HCT116 (cell line): ENCODE measurements at regions not wholly inside any gene's neighbourhood (a gene's known extent, or its start where the extent isn't known, plus 50 kb on each side); places are given as distances from the start of the nearest gene placed in this dataset.

Experiments
- ATAC-seq: fragments of 200-7000 bp; cut with Tn5 transposase; 2 replicates; pipeline ENCODE4 v1.9.1; 2020; ENCODE audit warnings: mild to moderate bottlenecking, moderate library complexity
- BruUV-seq: library from RNA; stranded (reverse); fragments of 400-500 nt; replicated peaks from 2 replicates; lab custom pipeline; 2021; lab: Mats Ljungman, UMichigan
- CTCF ChIA-PET: fragments of 300-600 bp; sonication (Branson Sonifier 250); formaldehyde crosslinking; loops from one replicate; lab custom pipeline; 2021; ENCODE audit warnings: antibody characterized with exemption; lab: Charles Lee
- POLR2A ChIA-PET: fragments of 300-600, 350-600 bp; sonication (Branson Sonifier 250); formaldehyde crosslinking; loops from one replicate; lab custom pipeline; 2021; ENCODE audit warnings: antibody characterized with exemption; lab: Charles Lee
- RAD21 ChIA-PET, 2 experiments: fragments of 300-600 bp; sonication (Branson Sonifier 250); formaldehyde crosslinking; loops; one replicate each; lab custom pipeline; 2023; ENCODE audit warnings: low total read pairs in 2 of 2; ENCODE audit not compliant: uncharacterized antibody in 2 of 2, unreplicated experiment in 2 of 2, low non-redundant PET in 1 of 2; lab: Charles Lee
- DNase-seq: peaks from one replicate; pipeline ENCODE4 v3.0.0-alpha.2; 2010; ENCODE audit warnings: low read depth, low spot score
- H2AFZ ChIP-seq: fragments of 200-600 bp; shearing (Covaris generic), sonication (generic); 2 replicates; pipeline ENCODE4 v1.6.1; 2017; ENCODE audit warnings: low read depth, mixed run types, mixed read lengths, antibody characterized with exemption, low read length; ENCODE audit not compliant: poor library complexity, severe bottlenecking
- H3K27ac ChIP-seq: 2 replicates; pipeline ENCODE4 v1.5.1; 2012; ENCODE audit warnings: low read depth, low read length
- H3K27me3 ChIP-seq: fragments of 200-600 bp; sonication (generic); 2 replicates; pipeline ENCODE4 v1.6.1; 2016; ENCODE audit warnings: mixed run types, low read length, mixed read lengths; ENCODE audit not compliant: insufficient read depth
- H3K36me3 ChIP-seq, 2 experiments: fragments of 200-500 bp in 1 of 2; fragments of 200-600 bp in 1 of 2; sonication (Bioruptor generic) in 1 of 2; sonication (generic) in 1 of 2; 2 replicates each; pipeline versions ENCODE4 v1.5.1 to v1.6.1; 2014 to 2016; ENCODE audit warnings: low read length in 2 of 2, inconsistent platforms in 1 of 2, mixed read lengths in 1 of 2, mixed run types in 1 of 2; ENCODE audit not compliant: insufficient read depth in 2 of 2, control insufficient read depth in 1 of 2
- H3K4me1 ChIP-seq, 2 experiments: fragments of 200-600 bp in 1 of 2; sonication (generic) in 1 of 2; 2 replicates each; pipeline versions ENCODE4 v1.5.1 to v1.6.1; 2012 to 2017; ENCODE audit warnings: low read length in 2 of 2, inconsistent platforms in 1 of 2, mild to moderate bottlenecking in 1 of 2, mixed read lengths in 1 of 2, mixed run types in 1 of 2, moderate library complexity in 1 of 2; ENCODE audit not compliant: insufficient read depth in 2 of 2, control insufficient read depth in 1 of 2
- H3K4me2 ChIP-seq: fragments of 200-600 bp; sonication (generic); 2 replicates; pipeline ENCODE4 v1.6.1; 2017; ENCODE audit warnings: mixed run types, low read length, mixed read lengths
- H3K4me3 ChIP-seq, 2 experiments: fragments of 200-600 bp in 1 of 2; sonication (generic) in 1 of 2; replicated peaks in 1 of 2; 2 replicates each; pipeline ENCODE4 v1.5.1; 2011 to 2016; ENCODE audit warnings: low read length in 2 of 2, control low read depth in 1 of 2, low read depth in 1 of 2, mild to moderate bottlenecking in 1 of 2, mixed read lengths in 1 of 2, mixed run types in 1 of 2
- H3K79me2 ChIP-seq: fragments of 200-600 bp; sonication (generic); 2 replicates; pipeline ENCODE4 v1.6.1; 2017; ENCODE audit warnings: mild to moderate bottlenecking, mixed run types, low read length, moderate library complexity, mixed read lengths; ENCODE audit not compliant: insufficient read depth
- H3K9ac ChIP-seq: fragments of 200-600 bp; sonication (generic); 2 replicates; pipeline ENCODE4 v1.6.1; 2016; ENCODE audit warnings: low read length, mixed read lengths
- H3K9me2 ChIP-seq: fragments of 200-600 bp; sonication (generic), shearing (Covaris generic); 2 replicates; pipeline ENCODE4 v1.6.1; 2017; ENCODE audit warnings: mixed run types, mild to moderate bottlenecking, moderate library complexity; ENCODE audit not compliant: insufficient read depth
- H3K9me3 ChIP-seq, 2 experiments: fragments of 200-500 bp in 1 of 2; fragments of 200-600 bp in 1 of 2; sonication (Bioruptor generic) in 1 of 2; sonication (generic) in 1 of 2; 2 replicates each; pipeline ENCODE4 v1.6.1; 2014 to 2017; ENCODE audit warnings: low read length in 2 of 2, mixed read lengths in 2 of 2, inconsistent platforms in 1 of 2, low read depth in 1 of 2, mild to moderate bottlenecking in 1 of 2, mixed run types in 1 of 2, moderate library complexity in 1 of 2; ENCODE audit not compliant: control insufficient read depth in 1 of 2, insufficient read depth in 1 of 2
- H4K20me1 ChIP-seq: fragments of 200-600 bp; sonication (generic), shearing (Covaris generic); 2 replicates; pipeline ENCODE4 v1.6.1; 2017; ENCODE audit warnings: mixed run types, mild to moderate bottlenecking, moderate library complexity; ENCODE audit not compliant: insufficient read depth
- ATF3 ChIP-seq: IDR thresholded peaks from 2 replicates; pipeline ENCODE4 v1.6.1; 2012
- CEBPB ChIP-seq: IDR thresholded peaks from 2 replicates; pipeline ENCODE4 v1.6.1; 2012; ENCODE audit warnings: low read depth
- EGR1 ChIP-seq: IDR thresholded peaks from 2 replicates; pipeline ENCODE4 v1.6.1; 2012; ENCODE audit warnings: low read depth
- RAD21 ChIP-seq: IDR thresholded peaks from 2 replicates; pipeline ENCODE4 v1.6.1; 2012; ENCODE audit warnings: low read depth, mild to moderate bottlenecking
- REST ChIP-seq: IDR thresholded peaks from 2 replicates; pipeline ENCODE4 v1.6.1; 2012; ENCODE audit warnings: low read depth
- SP1 ChIP-seq: IDR thresholded peaks from 2 replicates; pipeline ENCODE4 v1.6.1; 2012; ENCODE audit warnings: low read depth
- SRF ChIP-seq: IDR thresholded peaks from 2 replicates; pipeline ENCODE4 v1.6.1; 2012; ENCODE audit warnings: low read depth
- TCF7L2 ChIP-seq: IDR thresholded peaks from 2 replicates; pipeline ENCODE4 v1.7.0; 2011; ENCODE audit warnings: borderline replicate concordance, inconsistent platforms; ENCODE audit not compliant: insufficient read depth, insufficient read length; ENCODE audit errors: extremely low read depth
- YY1 ChIP-seq: IDR thresholded peaks from 2 replicates; pipeline ENCODE4 v1.6.1; 2011; ENCODE audit warnings: low read length, low read depth, moderate library complexity, mild to moderate bottlenecking; ENCODE audit not compliant: insufficient replicate concordance; ENCODE audit errors: extremely low read depth
- ZNF274 ChIP-seq: fragments of 200-500 bp; sonication (Bioruptor generic); IDR thresholded peaks from 2 replicates; pipeline ENCODE4 v1.6.1; 2014; ENCODE audit warnings: mild to moderate bottlenecking, low read depth, low read length, inconsistent platforms
- intact Hi-C: fragments of 100-400 bp; cut with micrococcal nuclease; formaldehyde crosslinking; loops from 2 replicates; pipeline ENCODE4 v1.10.0; 2022
- TF ChIP-seq, protein P1 (sequence below), 3 experiments: fragments of 200-600 bp in 1 of 3; sonication (generic) in 1 of 3; IDR thresholded peaks in 2 of 3; conservative IDR thresholded peaks in 1 of 3; 2 replicates each; pipeline ENCODE4 v1.5.1; 2012 to 2017; ENCODE audit warnings: low read depth in 2 of 3, low read length in 2 of 3, antibody characterized with exemption in 1 of 3, borderline replicate concordance in 1 of 3, control low read depth in 1 of 3, mild to moderate bottlenecking in 1 of 3, mixed read lengths in 1 of 3, mixed run types in 1 of 3, moderate library complexity in 1 of 3; ENCODE audit not compliant: insufficient read depth in 1 of 3

GRCh38 chr1:87718241-87718950 is 389.7 kb downstream of the LMO4 start:
- Histone ChIP-seq H3K27me3 (no peaks in the 10 kb centered on the region), H3K4me3 (no peak overlapping the region), H2AFZ (no peak overlapping the region), H3K9me2 (no peaks in the 10 kb centered on the region), H3K9me3 (no peaks in the 10 kb centered on the region), H3K79me2 (no peaks in the 10 kb centered on the region), H3K4me2 (no peak overlapping the region), H3K9ac (no peak overlapping the region), H4K20me1 (no peaks in the 10 kb centered on the region), H3K27ac (no peak overlapping the region), H3K4me1 (no peaks in the 10 kb centered on the region), H3K36me3 (no peaks in the 10 kb centered on the region)
- TF ChIP-seq EGR1 (no peak), RAD21 (no peak), REST (no peak), YY1 (no peak), TCF7L2 (no peak), SP1 (no peak), CEBPB (no peak), ATF3 (no peak), SRF (no peak), ZNF274 (no peak)
- TF ChIP-seq, protein P1, sequence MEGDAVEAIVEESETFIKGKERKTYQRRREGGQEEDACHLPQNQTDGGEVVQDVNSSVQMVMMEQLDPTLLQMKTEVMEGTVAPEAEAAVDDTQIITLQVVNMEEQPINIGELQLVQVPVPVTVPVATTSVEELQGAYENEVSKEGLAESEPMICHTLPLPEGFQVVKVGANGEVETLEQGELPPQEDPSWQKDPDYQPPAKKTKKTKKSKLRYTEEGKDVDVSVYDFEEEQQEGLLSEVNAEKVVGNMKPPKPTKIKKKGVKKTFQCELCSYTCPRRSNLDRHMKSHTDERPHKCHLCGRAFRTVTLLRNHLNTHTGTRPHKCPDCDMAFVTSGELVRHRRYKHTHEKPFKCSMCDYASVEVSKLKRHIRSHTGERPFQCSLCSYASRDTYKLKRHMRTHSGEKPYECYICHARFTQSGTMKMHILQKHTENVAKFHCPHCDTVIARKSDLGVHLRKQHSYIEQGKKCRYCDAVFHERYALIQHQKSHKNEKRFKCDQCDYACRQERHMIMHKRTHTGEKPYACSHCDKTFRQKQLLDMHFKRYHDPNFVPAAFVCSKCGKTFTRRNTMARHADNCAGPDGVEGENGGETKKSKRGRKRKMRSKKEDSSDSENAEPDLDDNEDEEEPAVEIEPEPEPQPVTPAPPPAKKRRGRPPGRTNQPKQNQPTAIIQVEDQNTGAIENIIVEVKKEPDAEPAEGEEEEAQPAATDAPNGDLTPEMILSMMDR (IDR thresholded peaks at IDR 0.05 in 2 of 3, conservative IDR thresholded peaks at IDR 0.05 in 1 of 3; ENCODE audit: borderline replicate concordance in 1 of 3, insufficient read depth in 1 of 3, low read depth in 2 of 3, low read length in 2 of 3): no peak
- ChIA-PET RAD21 (no interaction called here), CTCF (no interaction called here), POLR2A (no interaction called here)
- no peak for ATAC-seq
- DNase-seq: no peak
- intact Hi-C loops: no loop called here
- no TSS peak for BruUV-seq
